ENCODE measurements at regions not wholly inside any gene's neighbourhood (a gene's known extent, or its start where the extent isn't known, plus 50 kb on each side); places are given as distances from the start of the nearest gene placed in this dataset.
"Not testable (repeated sequence)": the region's sequence is repeated elsewhere in the genome, so short reads cannot be mapped to it uniquely, and the experiment has no call there.

DNA sequence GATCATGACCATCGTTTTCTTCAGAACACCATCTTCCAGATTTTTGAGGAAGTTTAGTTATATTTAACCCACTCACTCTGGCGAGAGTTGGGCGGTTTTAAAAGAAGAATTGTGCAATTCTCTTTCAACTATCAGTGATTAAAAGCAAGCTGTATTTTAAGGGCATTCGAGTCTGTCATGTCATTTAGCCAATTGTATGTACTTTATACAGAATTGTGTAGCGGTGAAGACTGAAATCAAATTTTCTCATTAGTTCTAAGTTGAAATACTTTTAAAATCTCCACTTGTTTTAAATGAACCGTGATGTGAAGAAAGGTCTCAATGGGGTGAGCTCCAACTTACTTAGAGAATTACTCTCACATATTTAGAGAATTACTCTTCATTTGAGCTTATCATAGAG lies 214.6 kb upstream of the DTNA start:
- H3K27me3 Mint-ChIP-seq (ENCODE audit: insufficient read depth): peaks cover 34% of the 10 kb centered on the region
- intact Hi-C loops (cut with micrococcal nuclease): loop anchor here (10.0 kb wide), 1 partner anchor 271 kb away; the partner anchor contains the start of gene NOL4
- no peaks in the 10 kb centered on the region for H3K36me3 Mint-ChIP-seq (ENCODE audit: low read depth)
- no peak for DNase-seq (ENCODE audit: low spot score)
- H3K4me3 Mint-ChIP-seq: no peak overlapping the region
- peaks cover 4% of the 10 kb centered on the region for H3K4me1 Mint-ChIP-seq (ENCODE audit: low read depth)
- H3K9me3 Mint-ChIP-seq: no peaks in the 10 kb centered on the region
- H3K27ac Mint-ChIP-seq: no peak overlapping the region

DNA sequence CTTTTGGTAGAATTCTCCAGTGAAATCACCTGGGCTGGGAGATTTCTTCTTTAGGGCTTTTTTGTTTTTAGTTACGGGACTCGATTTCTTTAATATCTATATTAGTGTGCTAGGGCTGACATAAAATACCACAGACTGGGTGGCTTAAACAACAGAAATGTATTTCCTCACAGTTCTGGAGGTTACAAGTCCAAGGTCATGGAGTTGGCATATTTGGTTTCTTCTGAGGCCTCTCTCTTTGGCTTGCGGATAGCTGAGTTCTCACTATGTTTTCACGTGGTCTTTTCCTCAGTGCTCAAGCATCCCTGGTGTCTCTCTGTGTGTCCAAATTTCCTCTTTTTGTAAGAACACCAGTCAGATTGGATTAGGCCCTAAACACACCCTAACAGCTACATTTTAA lies 208.5 kb upstream of the DTNA start:
- Mint-ChIP-seq H3K27me3 (ENCODE audit: insufficient read depth) (peaks cover 2% of the 10 kb centered on the region), H3K36me3 (ENCODE audit: low read depth) (no peaks in the 10 kb centered on the region), H3K4me3 (no peak overlapping the region), H3K4me1 (ENCODE audit: low read depth) (no peaks in the 10 kb centered on the region), H3K27ac (no peak overlapping the region), H3K9me3 (peaks cover 5% of the 10 kb centered on the region)
- intact Hi-C loops (cut with micrococcal nuclease): no loop called here
- DNase-seq (ENCODE audit: low spot score): no peak

DNA sequence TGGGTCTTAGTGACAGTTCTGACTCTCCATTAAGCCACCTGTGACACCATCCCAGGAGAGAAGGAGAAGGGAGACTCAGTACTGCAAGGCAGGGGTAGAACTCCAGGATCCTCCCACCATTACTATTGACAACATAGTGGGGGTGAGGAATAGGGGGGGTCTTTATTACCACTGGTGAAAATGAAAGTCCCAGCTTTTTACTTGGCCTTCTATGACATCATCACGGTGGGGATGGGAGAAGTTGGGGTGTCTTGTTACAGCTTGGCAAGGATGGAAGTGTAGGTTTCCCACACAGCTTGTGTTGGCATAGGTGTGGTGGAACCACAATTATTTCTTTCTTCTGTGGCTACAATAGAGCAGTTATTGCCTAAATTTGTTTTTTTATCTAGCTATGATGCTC lies 203.9 kb upstream of the DTNA start:
- intact Hi-C loops (cut with micrococcal nuclease): no loop called here
- Mint-ChIP-seq H3K27me3 (ENCODE audit: insufficient read depth) (no peaks in the 10 kb centered on the region), H3K36me3 (ENCODE audit: low read depth) (no peaks in the 10 kb centered on the region), H3K4me1 (ENCODE audit: low read depth) (no peaks in the 10 kb centered on the region), H3K27ac (no peak overlapping the region), H3K9me3 (peaks cover 5% of the 10 kb centered on the region), H3K4me3 (no peak overlapping the region)
- no peak for DNase-seq (ENCODE audit: low spot score)

DNA sequence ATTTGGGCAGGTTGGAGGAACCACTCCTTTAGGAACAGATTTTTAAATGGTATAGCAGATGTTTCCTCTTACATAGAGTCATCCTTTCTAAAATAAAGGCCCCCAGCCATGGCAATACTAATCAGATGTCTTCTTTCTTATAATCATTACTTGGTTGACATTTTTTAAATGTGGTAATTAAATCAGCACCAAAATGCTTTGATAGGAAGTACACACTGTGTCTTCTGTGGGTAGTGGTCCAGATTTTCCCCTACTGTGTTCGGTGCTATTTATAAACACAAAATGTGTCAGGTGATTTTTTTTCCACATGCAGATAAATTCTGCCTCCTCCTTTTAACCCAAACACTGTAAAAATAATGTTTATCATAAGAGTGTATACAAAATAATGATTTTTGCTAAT lies 200.9 kb upstream of the DTNA start:
- Mint-ChIP-seq H3K4me3 (no peak overlapping the region), H3K4me1 (ENCODE audit: low read depth) (no peaks in the 10 kb centered on the region), H3K27ac (no peak overlapping the region), H3K9me3 (no peaks in the 10 kb centered on the region), H3K36me3 (ENCODE audit: low read depth) (no peaks in the 10 kb centered on the region), H3K27me3 (ENCODE audit: insufficient read depth) (no peaks in the 10 kb centered on the region)
- DNase-seq (ENCODE audit: low spot score): no peak
- intact Hi-C loops (cut with micrococcal nuclease): no loop called here

DNA sequence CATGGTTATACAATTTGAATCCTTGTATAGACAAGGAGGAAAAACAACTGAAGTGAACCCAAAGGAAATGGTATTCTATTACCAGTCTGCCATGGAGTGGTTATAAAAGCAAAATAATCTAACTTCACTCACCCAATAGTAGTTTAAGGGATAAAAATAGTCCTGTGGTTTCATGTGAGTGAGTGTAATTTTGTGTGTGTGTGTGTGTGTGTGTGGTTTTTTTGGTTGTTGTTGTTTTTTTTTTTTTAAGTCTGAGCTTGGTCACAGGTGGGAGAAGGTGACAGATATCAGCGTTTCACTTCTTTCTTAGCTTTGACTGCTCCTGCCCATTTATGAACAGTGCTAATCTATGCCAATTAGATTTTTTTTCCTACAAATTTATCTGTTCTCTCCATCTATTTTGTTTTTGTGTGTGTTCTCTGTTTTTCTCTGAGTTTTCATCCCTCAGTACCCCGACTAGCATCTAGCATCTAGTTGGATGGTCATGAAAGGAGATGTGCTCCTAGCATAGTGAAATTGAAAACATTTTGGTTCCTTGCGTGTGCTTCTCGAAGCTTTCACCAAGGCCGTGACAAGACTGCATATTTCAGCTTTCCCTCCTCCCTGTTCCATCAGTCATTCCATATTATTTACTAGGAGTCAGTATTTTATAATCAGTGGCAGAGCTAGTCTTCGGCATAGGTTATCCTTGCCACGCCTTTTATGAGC lies 200.1 kb upstream of the DTNA start:
- H3K36me3 Mint-ChIP-seq (ENCODE audit: low read depth): no peaks in the 10 kb centered on the region
- no peaks in the 10 kb centered on the region for H3K27me3 Mint-ChIP-seq (ENCODE audit: insufficient read depth)
- intact Hi-C loops (cut with micrococcal nuclease): no loop called here
- H3K9me3 Mint-ChIP-seq: no peaks in the 10 kb centered on the region
- no peak overlapping the region for H3K4me3 Mint-ChIP-seq
- no peak for DNase-seq (ENCODE audit: low spot score)
- no peaks in the 10 kb centered on the region for H3K4me1 Mint-ChIP-seq (ENCODE audit: low read depth)
- no peak overlapping the region for H3K27ac Mint-ChIP-seq

DNA sequence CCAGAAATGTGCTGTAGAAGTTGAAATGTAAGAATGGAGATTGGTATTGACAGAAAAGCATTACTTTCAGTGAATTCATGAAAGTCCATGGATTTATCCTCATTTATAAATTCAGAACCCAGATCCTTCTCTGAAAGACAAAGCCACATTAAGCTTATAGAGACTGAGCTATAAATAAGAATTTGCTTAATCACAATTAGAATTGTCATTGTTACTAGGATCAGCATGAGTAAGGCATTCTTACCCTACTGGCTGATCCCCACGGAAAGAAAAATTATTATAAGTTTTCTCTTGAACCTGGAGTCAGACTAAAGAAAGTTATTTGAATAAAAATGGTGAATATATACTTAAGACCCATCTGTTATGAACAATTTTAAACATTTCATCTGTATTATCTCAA lies 199.2 kb upstream of the DTNA start:
- Mint-ChIP-seq H3K4me1 (ENCODE audit: low read depth) (no peaks in the 10 kb centered on the region), H3K27me3 (ENCODE audit: insufficient read depth) (no peaks in the 10 kb centered on the region), H3K36me3 (ENCODE audit: low read depth) (no peaks in the 10 kb centered on the region), H3K27ac (no peak overlapping the region), H3K9me3 (peaks cover 2% of the 10 kb centered on the region), H3K4me3 (no peak overlapping the region)
- intact Hi-C loops (cut with micrococcal nuclease): no loop called here
- DNase-seq (ENCODE audit: low spot score): no peak

DNA sequence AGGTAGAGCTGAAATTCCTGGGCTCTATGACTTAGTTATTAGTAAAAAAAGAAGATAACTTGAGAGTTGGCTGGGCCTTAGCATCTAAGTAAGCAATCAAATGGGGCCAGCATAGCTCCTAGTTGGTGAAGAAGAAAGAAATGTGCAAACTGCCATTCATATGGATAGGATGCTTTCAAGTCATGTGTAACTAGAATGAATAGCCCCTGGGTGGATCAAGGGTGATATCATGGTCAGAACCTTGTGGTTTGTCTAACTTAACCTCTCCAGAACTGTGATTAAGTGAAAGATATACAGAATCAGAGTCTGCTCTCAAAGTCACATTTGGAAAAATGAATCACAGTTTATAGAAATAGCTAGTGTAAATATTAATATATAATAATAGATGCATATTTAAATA lies 198.7 kb upstream of the DTNA start:
- intact Hi-C loops (cut with micrococcal nuclease): no loop called here
- no peak for DNase-seq (ENCODE audit: low spot score)
- no peak overlapping the region for H3K4me3 Mint-ChIP-seq
- H3K27me3 Mint-ChIP-seq (ENCODE audit: insufficient read depth): no peaks in the 10 kb centered on the region
- H3K4me1 Mint-ChIP-seq (ENCODE audit: low read depth): no peaks in the 10 kb centered on the region
- H3K27ac Mint-ChIP-seq: no peak overlapping the region
- H3K9me3 Mint-ChIP-seq: peaks cover 5% of the 10 kb centered on the region
- no peaks in the 10 kb centered on the region for H3K36me3 Mint-ChIP-seq (ENCODE audit: low read depth)

DNA sequence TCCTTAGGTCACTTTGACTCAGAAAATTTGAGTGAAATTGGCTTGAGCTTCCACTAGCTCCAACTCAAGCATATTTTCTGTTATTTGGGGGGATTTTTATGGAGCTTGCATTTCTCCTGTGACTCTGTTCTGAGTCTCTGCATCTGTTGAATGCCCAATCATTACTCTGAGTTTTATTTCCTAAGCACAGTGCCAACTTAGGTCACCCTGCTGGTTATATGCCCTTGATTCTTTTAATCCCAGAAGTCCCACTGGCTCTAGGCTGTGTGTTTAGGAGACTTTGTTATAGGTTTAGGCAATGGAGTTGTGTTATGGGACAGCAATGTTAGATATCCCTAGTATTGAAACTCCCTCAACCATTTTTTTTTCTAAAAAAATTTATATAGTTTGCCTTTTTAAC lies 198.2 kb upstream of the DTNA start:
- DNase-seq (ENCODE audit: low spot score): no peak
- Mint-ChIP-seq H3K27me3 (ENCODE audit: insufficient read depth) (no peaks in the 10 kb centered on the region), H3K4me3 (no peak overlapping the region), H3K9me3 (peaks cover 8% of the 10 kb centered on the region), H3K27ac (no peak overlapping the region), H3K4me1 (ENCODE audit: low read depth) (no peaks in the 10 kb centered on the region), H3K36me3 (ENCODE audit: low read depth) (no peaks in the 10 kb centered on the region)
- intact Hi-C loops (cut with micrococcal nuclease): no loop called here

DNA sequence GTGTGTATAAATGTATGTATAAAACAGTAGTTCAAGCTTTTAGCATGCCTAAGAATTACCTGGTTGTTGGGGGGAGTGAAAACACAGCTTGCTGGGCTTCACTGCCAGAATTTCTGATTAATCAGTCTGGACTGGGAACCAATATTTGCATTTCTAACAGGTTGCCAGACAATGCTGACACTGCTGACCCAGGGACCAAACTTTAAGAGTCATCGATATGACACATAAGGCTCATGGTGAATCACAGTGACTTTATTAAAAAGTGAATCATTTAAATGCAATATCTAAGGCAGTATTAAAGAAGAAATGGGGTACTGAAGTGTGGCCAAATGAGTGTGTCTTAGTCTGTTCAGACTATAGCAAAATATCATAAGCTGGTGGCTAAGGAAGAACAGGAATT lies 195.9 kb upstream of the DTNA start:
- H3K4me3 Mint-ChIP-seq: no peak overlapping the region
- H3K9me3 Mint-ChIP-seq: peaks cover 8% of the 10 kb centered on the region
- no peaks in the 10 kb centered on the region for H3K27me3 Mint-ChIP-seq (ENCODE audit: insufficient read depth)
- H3K36me3 Mint-ChIP-seq (ENCODE audit: low read depth): no peaks in the 10 kb centered on the region
- no peak overlapping the region for H3K27ac Mint-ChIP-seq
- H3K4me1 Mint-ChIP-seq (ENCODE audit: low read depth): no peaks in the 10 kb centered on the region
- DNase-seq (ENCODE audit: low spot score): no peak
- intact Hi-C loops (cut with micrococcal nuclease): no loop called here

DNA sequence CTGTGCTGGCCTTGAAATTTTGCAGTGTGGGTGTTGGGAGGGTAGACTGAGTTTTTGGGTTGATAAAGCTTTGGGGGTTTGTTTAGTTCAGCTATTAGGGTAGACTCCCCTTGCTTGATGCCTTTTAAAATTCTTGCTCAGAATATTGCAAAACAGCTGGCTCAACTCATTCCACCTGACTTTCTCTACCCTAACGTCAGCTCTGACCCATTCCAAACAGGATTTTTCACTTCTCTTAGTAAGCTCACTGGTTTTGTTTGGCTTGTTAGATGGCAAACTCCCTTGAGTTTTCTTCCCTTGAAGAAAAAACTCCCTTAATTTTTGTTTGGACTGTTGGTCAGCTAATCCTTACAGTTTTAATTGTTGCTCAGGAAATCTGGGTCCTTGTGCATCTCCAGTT lies 195.1 kb upstream of the DTNA start:
- intact Hi-C loops (cut with micrococcal nuclease): no loop called here
- H3K36me3 Mint-ChIP-seq (ENCODE audit: low read depth): no peaks in the 10 kb centered on the region
- H3K27me3 Mint-ChIP-seq (ENCODE audit: insufficient read depth): no peaks in the 10 kb centered on the region
- H3K4me3 Mint-ChIP-seq: no peak overlapping the region
- H3K9me3 Mint-ChIP-seq: peaks cover 8% of the 10 kb centered on the region
- no peak for DNase-seq (ENCODE audit: low spot score)
- no peaks in the 10 kb centered on the region for H3K4me1 Mint-ChIP-seq (ENCODE audit: low read depth)
- H3K27ac Mint-ChIP-seq: no peak overlapping the region

DNA sequence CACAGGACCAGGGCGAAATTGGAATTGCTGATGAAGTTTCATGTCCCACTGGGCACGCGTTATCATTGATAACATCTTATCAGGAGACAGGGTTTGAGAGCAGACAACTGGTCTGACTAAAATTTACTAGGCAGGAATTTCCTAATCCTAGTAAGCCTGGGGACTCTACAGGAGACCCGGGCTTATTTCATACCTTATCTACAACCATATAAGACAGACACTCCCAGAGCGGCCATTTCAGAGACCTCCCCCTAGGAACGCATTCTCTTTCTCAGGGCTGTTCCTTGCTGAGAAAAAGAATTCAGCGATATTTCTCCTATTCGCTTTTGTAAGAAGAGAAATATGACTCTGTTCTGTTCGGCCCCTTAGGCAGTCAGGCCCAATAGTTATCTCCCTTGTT lies 193.7 kb upstream of the DTNA start:
- H3K27ac Mint-ChIP-seq; H3K36me3 Mint-ChIP-seq (ENCODE audit: low read depth); intact Hi-C loops (cut with micrococcal nuclease); H3K4me1 Mint-ChIP-seq (ENCODE audit: low read depth); H3K4me3 Mint-ChIP-seq; H3K27me3 Mint-ChIP-seq (ENCODE audit: insufficient read depth); H3K9me3 Mint-ChIP-seq; DNase-seq (ENCODE audit: low spot score): not testable (repeated sequence)

DNA sequence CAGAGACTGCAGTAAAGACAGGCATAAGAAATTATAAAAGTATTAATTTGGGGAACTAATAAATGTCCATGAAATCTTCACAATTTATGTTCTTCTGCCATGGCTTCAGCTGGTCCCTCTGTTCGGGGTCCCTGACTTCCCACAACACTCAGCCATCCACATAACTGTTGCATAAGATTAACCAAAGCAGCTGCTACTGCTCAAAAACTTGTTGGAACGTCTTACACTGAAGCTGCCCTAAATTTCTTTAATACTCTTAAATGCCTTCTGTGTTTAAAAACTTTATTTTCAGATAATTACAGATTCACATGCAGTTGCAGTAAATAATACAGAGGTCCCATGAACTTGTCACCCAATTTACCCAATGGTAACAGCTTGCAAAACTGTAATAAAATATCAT lies 193.1 kb upstream of the DTNA start:
- H3K36me3 Mint-ChIP-seq (ENCODE audit: low read depth); H3K9me3 Mint-ChIP-seq; H3K27me3 Mint-ChIP-seq (ENCODE audit: insufficient read depth); H3K27ac Mint-ChIP-seq; DNase-seq (ENCODE audit: low spot score); H3K4me1 Mint-ChIP-seq (ENCODE audit: low read depth); intact Hi-C loops (cut with micrococcal nuclease); H3K4me3 Mint-ChIP-seq: not testable (repeated sequence)

DNA sequence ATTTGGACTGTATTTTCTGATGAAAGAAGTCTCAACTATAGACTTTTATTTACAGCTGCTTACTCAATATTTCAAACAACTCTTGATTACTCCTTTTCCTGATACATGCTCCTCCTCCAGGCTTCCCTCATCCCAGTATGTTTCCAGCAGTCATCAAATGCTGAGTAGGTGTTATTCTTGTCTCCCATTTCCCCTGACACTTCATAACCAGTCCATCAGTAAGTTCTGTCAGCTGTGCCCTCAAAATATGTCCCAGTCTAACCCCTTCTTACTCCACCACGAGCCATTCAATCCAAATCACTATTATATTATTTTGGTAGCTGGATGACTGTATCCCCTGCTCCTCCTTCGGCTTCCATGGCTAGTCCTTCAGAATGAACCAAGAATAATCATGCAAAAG lies 189.1 kb upstream of the DTNA start:
- Mint-ChIP-seq H3K27ac (no peak overlapping the region), H3K27me3 (ENCODE audit: insufficient read depth) (no peaks in the 10 kb centered on the region), H3K4me1 (ENCODE audit: low read depth) (no peaks in the 10 kb centered on the region), H3K9me3 (peaks cover 5% of the 10 kb centered on the region), H3K36me3 (ENCODE audit: low read depth) (no peaks in the 10 kb centered on the region), H3K4me3 (no peak overlapping the region)
- intact Hi-C loops (cut with micrococcal nuclease): no loop called here
- no peak for DNase-seq (ENCODE audit: low spot score)

DNA sequence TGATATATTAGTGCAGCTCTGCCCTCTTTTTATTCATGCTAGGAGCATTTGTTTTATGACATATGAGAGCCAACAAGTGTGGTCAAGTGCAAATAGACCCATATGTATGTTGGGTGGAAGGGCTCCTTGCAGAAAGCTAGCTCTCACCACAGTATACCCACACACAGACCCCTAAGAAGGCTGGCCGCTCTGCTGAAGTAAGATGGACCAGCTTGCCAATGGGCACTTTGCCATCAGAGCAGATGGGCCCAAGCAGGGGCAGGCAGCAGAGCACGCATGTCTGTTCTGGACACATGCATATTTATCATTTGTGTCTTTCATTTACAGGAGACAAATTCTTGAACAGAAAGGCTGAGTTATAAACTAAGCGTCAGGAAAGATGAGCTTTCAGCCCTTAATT lies 187.5 kb upstream of the DTNA start:
- Mint-ChIP-seq H3K27ac (no peak overlapping the region), H3K27me3 (ENCODE audit: insufficient read depth) (no peaks in the 10 kb centered on the region), H3K9me3 (no peaks in the 10 kb centered on the region), H3K4me1 (ENCODE audit: low read depth) (no peaks in the 10 kb centered on the region), H3K4me3 (no peak overlapping the region), H3K36me3 (ENCODE audit: low read depth) (no peaks in the 10 kb centered on the region)
- intact Hi-C loops (cut with micrococcal nuclease): no loop called here
- DNase-seq (ENCODE audit: low spot score): no peak
